ENCODE measurements at regions not wholly inside any gene's neighbourhood (a gene's known extent, or its start where the extent isn't known, plus 50 kb on each side); places are given as distances from the start of the nearest gene placed in this dataset.

DNA sequence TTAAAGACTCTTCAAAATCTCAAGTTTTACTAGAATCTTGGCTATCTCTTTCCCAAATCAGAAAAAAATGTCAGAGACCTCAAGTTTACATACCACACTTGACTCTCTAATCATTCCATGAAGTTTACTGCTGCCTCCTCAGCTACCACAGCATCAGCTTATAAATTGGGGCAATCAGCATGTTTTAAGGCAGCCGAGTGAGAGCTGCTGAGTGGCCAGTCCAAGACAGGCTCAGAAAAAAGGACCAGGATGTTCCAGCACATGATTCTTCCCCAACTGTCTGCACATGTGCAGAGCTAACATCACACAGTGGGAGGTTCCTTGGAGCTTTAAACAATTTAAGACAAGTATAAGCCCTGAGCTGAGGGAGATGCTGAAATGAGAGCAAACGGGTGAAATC lies 140.6 kb upstream of the NUDT7 start:
- TF ChIP-seq, protein P1, sequence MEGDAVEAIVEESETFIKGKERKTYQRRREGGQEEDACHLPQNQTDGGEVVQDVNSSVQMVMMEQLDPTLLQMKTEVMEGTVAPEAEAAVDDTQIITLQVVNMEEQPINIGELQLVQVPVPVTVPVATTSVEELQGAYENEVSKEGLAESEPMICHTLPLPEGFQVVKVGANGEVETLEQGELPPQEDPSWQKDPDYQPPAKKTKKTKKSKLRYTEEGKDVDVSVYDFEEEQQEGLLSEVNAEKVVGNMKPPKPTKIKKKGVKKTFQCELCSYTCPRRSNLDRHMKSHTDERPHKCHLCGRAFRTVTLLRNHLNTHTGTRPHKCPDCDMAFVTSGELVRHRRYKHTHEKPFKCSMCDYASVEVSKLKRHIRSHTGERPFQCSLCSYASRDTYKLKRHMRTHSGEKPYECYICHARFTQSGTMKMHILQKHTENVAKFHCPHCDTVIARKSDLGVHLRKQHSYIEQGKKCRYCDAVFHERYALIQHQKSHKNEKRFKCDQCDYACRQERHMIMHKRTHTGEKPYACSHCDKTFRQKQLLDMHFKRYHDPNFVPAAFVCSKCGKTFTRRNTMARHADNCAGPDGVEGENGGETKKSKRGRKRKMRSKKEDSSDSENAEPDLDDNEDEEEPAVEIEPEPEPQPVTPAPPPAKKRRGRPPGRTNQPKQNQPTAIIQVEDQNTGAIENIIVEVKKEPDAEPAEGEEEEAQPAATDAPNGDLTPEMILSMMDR (IDR thresholded peaks at IDR 0.05) = no peak
- TF ChIP-seq POLR2A (IDR thresholded peaks at IDR 0.05) (no peak), POLR2AphosphoS5 (IDR thresholded peaks at IDR 0.05) (no peak)

Measured in breast epithelium (tissue), 3 donors.